ENCODE measurements at regions not wholly inside any gene's neighbourhood (a gene's known extent, or its start where the extent isn't known, plus 50 kb on each side); places are given as distances from the start of the nearest gene placed in this dataset.
"Not testable (repeated sequence)": the region's sequence is repeated elsewhere in the genome, so short reads cannot be mapped to it uniquely, and the experiment has no call there.

- DNase-seq (ENCODE audit: low read depth in 2 of 3, low spot score in 2 of 3) = no peak
Observed at GRCh38 chr13:50129081-50129705, 113.9 kb downstream of the KCNRG start.

- no peak for DNase-seq (ENCODE audit: low read depth in 2 of 3, low spot score in 2 of 3)
Observed at GRCh38 chr13:50129706-50130122, 114.5 kb downstream of the KCNRG start.

- DNase-seq (ENCODE audit: low read depth in 2 of 3, low spot score in 2 of 3) = peak in 1 of 3 donors; percentile 43
Observed at GRCh38 chr13:50130123-50130946, 115.1 kb downstream of the KCNRG start.

GRCh38 chr13:50131920-50132903, 117.0 kb downstream of the KCNRG start:
- peak in 1 of 3 donors; percentile 40 for DNase-seq (ENCODE audit: low read depth in 2 of 3, low spot score in 2 of 3)

- DNase-seq (ENCODE audit: low read depth in 2 of 3, low spot score in 2 of 3) = no peak
Observed at GRCh38 chr13:50132904-50133357, 117.7 kb downstream of the KCNRG start.

GRCh38 chr13:50133358-50133953, 118.2 kb downstream of the KCNRG start:
- no peak for DNase-seq (ENCODE audit: low read depth in 2 of 3, low spot score in 2 of 3)

- DNase-seq (ENCODE audit: low read depth in 2 of 3, low spot score in 2 of 3) = no peak
Observed at GRCh38 chr13:50136226-50136625, 121.0 kb downstream of the KCNRG start.

GRCh38 chr13:50136678-50137077, 121.4 kb downstream of the KCNRG start:
- no peak for DNase-seq (ENCODE audit: low read depth in 2 of 3, low spot score in 2 of 3)

- not testable (repeated sequence) for DNase-seq (ENCODE audit: low read depth in 2 of 3, low spot score in 2 of 3)
Observed at GRCh38 chr13:50139435-50139934, 124.2 kb downstream of the KCNRG start.

GRCh38 chr13:50140153-50140552, 124.9 kb downstream of the KCNRG start:
- DNase-seq (ENCODE audit: low read depth in 2 of 3, low spot score in 2 of 3) = no peak

- DNase-seq (ENCODE audit: low read depth in 2 of 3, low spot score in 2 of 3) = no peak
Observed at GRCh38 chr13:50140581-50141374, 125.5 kb downstream of the KCNRG start.

GRCh38 chr13:50141375-50141975, 126.2 kb downstream of the KCNRG start:
- DNase-seq (ENCODE audit: low read depth in 2 of 3, low spot score in 2 of 3) = no peak

- DNase-seq (ENCODE audit: low read depth in 2 of 3, low spot score in 2 of 3) = no peak
Observed at GRCh38 chr13:50144246-50145160, 129.3 kb downstream of the KCNRG start.

- DNase-seq (ENCODE audit: low read depth in 2 of 3, low spot score in 2 of 3) = no peak
Observed at GRCh38 chr13:50149214-50149613, 134.0 kb downstream of the KCNRG start.

GRCh38 chr13:50149932-50150331, 134.7 kb downstream of the KCNRG start:
- DNase-seq (ENCODE audit: low read depth in 2 of 3, low spot score in 2 of 3) = no peak

- no peak for DNase-seq (ENCODE audit: low read depth in 2 of 3, low spot score in 2 of 3)
Observed at GRCh38 chr13:50152224-50152623, 137.0 kb downstream of the KCNRG start.

GRCh38 chr13:50152655-50153309, 137.5 kb downstream of the KCNRG start:
- DNase-seq (ENCODE audit: low read depth in 2 of 3, low spot score in 2 of 3) = no peak

Data from hematopoietic multipotent progenitor cell (in vitro differentiated cells).